ENCODE measurements at regions not wholly inside any gene's neighbourhood (a gene's known extent, or its start where the extent isn't known, plus 50 kb on each side); places are given as distances from the start of the nearest gene placed in this dataset.

GRCh38 chr3:35505772-35506171 is 133.6 kb upstream of the ARPP21 start:
- FAIRE-seq (no peak), DNase-seq (ENCODE audit: insufficient read length, low spot score) (no peak)
- no peak for TF ChIP-seq SPI1 (IDR thresholded peaks at IDR 0.05; ENCODE audit: low read depth, low read length)
- no peak for TF ChIP-seq POLR2A (IDR thresholded peaks at IDR 0.05; ENCODE audit: low read depth, low read length)

GRCh38 chr3:35519936-35520335 is 119.4 kb upstream of the ARPP21 start:
- no peak for DNase-seq (ENCODE audit: insufficient read length, low spot score)
- no peak for FAIRE-seq
- TF ChIP-seq SPI1 (IDR thresholded peaks at IDR 0.05; ENCODE audit: low read depth, low read length) (no peak), POLR2A (IDR thresholded peaks at IDR 0.05; ENCODE audit: low read depth, low read length) (no peak), PAX5 (IDR thresholded peaks at IDR 0.05; ENCODE audit: insufficient read depth, low read length, severe bottlenecking) (no peak), TAF1 (IDR thresholded peaks at IDR 0.05; ENCODE audit: low read depth, low read length) (no peak), POU2F2 (IDR thresholded peaks at IDR 0.05; ENCODE audit: low read depth, low read length) (no peak), POLR2AphosphoS5 (IDR thresholded peaks at IDR 0.05; ENCODE audit: low read depth, low read length) (no peak)

- DNase-seq (ENCODE audit: insufficient read length, low spot score) (no peak), FAIRE-seq (no peak)
- TF ChIP-seq PAX5 (IDR thresholded peaks at IDR 0.05; ENCODE audit: insufficient read depth, low read length, severe bottlenecking) (no peak), TAF1 (IDR thresholded peaks at IDR 0.05; ENCODE audit: low read depth, low read length) (no peak), POLR2A (IDR thresholded peaks at IDR 0.05; ENCODE audit: low read depth, low read length) (no peak), POLR2AphosphoS5 (IDR thresholded peaks at IDR 0.05; ENCODE audit: low read depth, low read length) (no peak), POU2F2 (IDR thresholded peaks at IDR 0.05; ENCODE audit: low read depth, low read length) (no peak), SPI1 (IDR thresholded peaks at IDR 0.05; ENCODE audit: low read depth, low read length) (no peak)
Observed at GRCh38 chr3:35521196-35521595, 118.1 kb upstream of the ARPP21 start.

- FAIRE-seq (no peak), DNase-seq (ENCODE audit: insufficient read length, low spot score) (no peak)
- peak; percentile 58; the same call in 1 of the 2 replicates for TF ChIP-seq SPI1 (IDR thresholded peaks at IDR 0.05; ENCODE audit: low read depth, low read length)
- no peak for TF ChIP-seq TAF1 (IDR thresholded peaks at IDR 0.05; ENCODE audit: low read depth, low read length)
- TF ChIP-seq POLR2AphosphoS5 (IDR thresholded peaks at IDR 0.05; ENCODE audit: low read depth, low read length) = no peak
- TF ChIP-seq POU2F2 (IDR thresholded peaks at IDR 0.05; ENCODE audit: low read depth, low read length) = no peak
Observed at GRCh38 chr3:35522450-35522849, 116.9 kb upstream of the ARPP21 start.

- no peak for TF ChIP-seq POU2F2 (IDR thresholded peaks at IDR 0.05; ENCODE audit: low read depth, low read length)
- TF ChIP-seq TAF1 (IDR thresholded peaks at IDR 0.05; ENCODE audit: low read depth, low read length) = no peak
- TF ChIP-seq POLR2A (IDR thresholded peaks at IDR 0.05; ENCODE audit: low read depth, low read length) = no peak
- no peak for TF ChIP-seq POLR2AphosphoS5 (IDR thresholded peaks at IDR 0.05; ENCODE audit: low read depth, low read length)
- TF ChIP-seq SPI1 (IDR thresholded peaks at IDR 0.05; ENCODE audit: low read depth, low read length) = no peak
- no peak for TF ChIP-seq PAX5 (IDR thresholded peaks at IDR 0.05; ENCODE audit: insufficient read depth, low read length, severe bottlenecking)
- DNase-seq (ENCODE audit: insufficient read length, low spot score) (no peak), FAIRE-seq (no peak)
Observed at GRCh38 chr3:35523074-35523473, 116.3 kb upstream of the ARPP21 start.

- FAIRE-seq (no peak), DNase-seq (ENCODE audit: insufficient read length, low spot score) (no peak)
- TF ChIP-seq POLR2AphosphoS5 (IDR thresholded peaks at IDR 0.05; ENCODE audit: low read depth, low read length) (no peak), SPI1 (IDR thresholded peaks at IDR 0.05; ENCODE audit: low read depth, low read length) (no peak), TAF1 (IDR thresholded peaks at IDR 0.05; ENCODE audit: low read depth, low read length) (no peak), PAX5 (IDR thresholded peaks at IDR 0.05; ENCODE audit: insufficient read depth, low read length, severe bottlenecking) (no peak), POU2F2 (IDR thresholded peaks at IDR 0.05; ENCODE audit: low read depth, low read length) (no peak), POLR2A (IDR thresholded peaks at IDR 0.05; ENCODE audit: low read depth, low read length) (no peak)
Observed at GRCh38 chr3:35523838-35524237, 115.5 kb upstream of the ARPP21 start.

GRCh38 chr3:35524856-35525255 is 114.5 kb upstream of the ARPP21 start:
- no peak for TF ChIP-seq SPI1 (IDR thresholded peaks at IDR 0.05; ENCODE audit: low read depth, low read length)
- no peak for TF ChIP-seq POLR2A (IDR thresholded peaks at IDR 0.05; ENCODE audit: low read depth, low read length)
- no peak for TF ChIP-seq PAX5 (IDR thresholded peaks at IDR 0.05; ENCODE audit: insufficient read depth, low read length, severe bottlenecking)
- TF ChIP-seq POLR2AphosphoS5 (IDR thresholded peaks at IDR 0.05; ENCODE audit: low read depth, low read length) = no peak
- TF ChIP-seq POU2F2 (IDR thresholded peaks at IDR 0.05; ENCODE audit: low read depth, low read length) = no peak
- no peak for TF ChIP-seq TAF1 (IDR thresholded peaks at IDR 0.05; ENCODE audit: low read depth, low read length)
- no peak for DNase-seq (ENCODE audit: insufficient read length, low spot score)
- no peak for FAIRE-seq

GRCh38 chr3:35528728-35529127 is 110.6 kb upstream of the ARPP21 start:
- FAIRE-seq (no peak), DNase-seq (ENCODE audit: insufficient read length, low spot score) (no peak)
- TF ChIP-seq POLR2A (IDR thresholded peaks at IDR 0.05; ENCODE audit: low read depth, low read length) = no peak
- TF ChIP-seq SPI1 (IDR thresholded peaks at IDR 0.05; ENCODE audit: low read depth, low read length) = no peak
- TF ChIP-seq TAF1 (IDR thresholded peaks at IDR 0.05; ENCODE audit: low read depth, low read length) = no peak
- TF ChIP-seq PAX5 (IDR thresholded peaks at IDR 0.05; ENCODE audit: insufficient read depth, low read length, severe bottlenecking) = no peak
- no peak for TF ChIP-seq POU2F2 (IDR thresholded peaks at IDR 0.05; ENCODE audit: low read depth, low read length)
- TF ChIP-seq POLR2AphosphoS5 (IDR thresholded peaks at IDR 0.05; ENCODE audit: low read depth, low read length) = no peak

- TF ChIP-seq POU2F2 (IDR thresholded peaks at IDR 0.05; ENCODE audit: low read depth, low read length) = no peak
- FAIRE-seq (no peak), DNase-seq (ENCODE audit: insufficient read length, low spot score) (no peak)
Observed at GRCh38 chr3:35529337-35529736, 110.0 kb upstream of the ARPP21 start.

GRCh38 chr3:35537265-35537664 is 102.1 kb upstream of the ARPP21 start:
- DNase-seq (ENCODE audit: insufficient read length, low spot score) = no peak
- no peak for TF ChIP-seq POLR2A (IDR thresholded peaks at IDR 0.05; ENCODE audit: low read depth, low read length)
- no peak for TF ChIP-seq PAX5 (IDR thresholded peaks at IDR 0.05; ENCODE audit: insufficient read depth, low read length, severe bottlenecking)
- no peak for TF ChIP-seq POU2F2 (IDR thresholded peaks at IDR 0.05; ENCODE audit: low read depth, low read length)
- TF ChIP-seq POLR2AphosphoS5 (IDR thresholded peaks at IDR 0.05; ENCODE audit: low read depth, low read length) = no peak
- TF ChIP-seq SPI1 (IDR thresholded peaks at IDR 0.05; ENCODE audit: low read depth, low read length) = no peak
- no peak for TF ChIP-seq TAF1 (IDR thresholded peaks at IDR 0.05; ENCODE audit: low read depth, low read length)
- FAIRE-seq = no peak
